Coronary artery (tissue), 2 donors: ENCODE measurements at regions not wholly inside any gene's neighbourhood (a gene's known extent, or its start where the extent isn't known, plus 50 kb on each side); places are given as distances from the start of the nearest gene placed in this dataset.

Experiments
- DNase-seq: peaks from one replicate; pipeline ENCODE4 v3.0.0-alpha.2; 2017; ENCODE audit warnings: low spot score
- H3K27ac ChIP-seq, 2 donors: fragments of 200-600 bp; sonication (generic); one replicate each; pipeline ENCODE4 v1.5.1; 2016 to 2019
- H3K4me3 ChIP-seq: fragments of 200-600 bp; sonication (generic); 2 replicates; pipeline ENCODE4 v1.5.1; 2016; ENCODE audit warnings: mild to moderate bottlenecking, moderate library complexity
- CTCF ChIP-seq: fragments of 200-600 bp; sonication (generic); IDR thresholded peaks from one replicate; pipeline ENCODE4 v1.5.1; 2019; ENCODE audit warnings: antibody characterized with exemption

- no peak for DNase-seq
- no peak for TF ChIP-seq CTCF
- H3K4me3 ChIP-seq: no peak overlapping the region
- no peak overlapping the region for H3K27ac ChIP-seq
These were observed 250.7 kb downstream of the KCTD12 start for GRCh38 chr13:76635232-76636230.

- no peak overlapping the region for H3K4me3 ChIP-seq
- DNase-seq: no peak
- no peak overlapping the region for H3K27ac ChIP-seq
- no peak for TF ChIP-seq CTCF
These were observed 251.6 kb downstream of the KCTD12 start for GRCh38 chr13:76634431-76635191.

GRCh38 chr13:76632401-76633044 is 253.7 kb downstream of the KCTD12 start:
- no peak overlapping the region for H3K4me3 ChIP-seq
- no peak for TF ChIP-seq CTCF
- no peak overlapping the region for H3K27ac ChIP-seq
- no peak for DNase-seq

GRCh38 chr13:76630629-76631230 is 255.5 kb downstream of the KCTD12 start:
- DNase-seq: no peak
- Histone ChIP-seq H3K27ac (no peak overlapping the region), H3K4me3 (no peak overlapping the region)
- TF ChIP-seq CTCF: no peak

- no peak overlapping the region for H3K27ac ChIP-seq
- H3K4me3 ChIP-seq: no peak overlapping the region
- TF ChIP-seq CTCF: no peak
- DNase-seq: no peak
These were observed 263.7 kb downstream of the KCTD12 start for GRCh38 chr13:76622315-76623040.

- no peak overlapping the region for H3K4me3 ChIP-seq
- no peak for DNase-seq
- no peak for TF ChIP-seq CTCF
- no peak overlapping the region for H3K27ac ChIP-seq
These were observed 264.5 kb downstream of the KCTD12 start for GRCh38 chr13:76621705-76622104.
